ENCODE measurements at regions not wholly inside any gene's neighbourhood (a gene's known extent, or its start where the extent isn't known, plus 50 kb on each side); places are given as distances from the start of the nearest gene placed in this dataset.

DNA sequence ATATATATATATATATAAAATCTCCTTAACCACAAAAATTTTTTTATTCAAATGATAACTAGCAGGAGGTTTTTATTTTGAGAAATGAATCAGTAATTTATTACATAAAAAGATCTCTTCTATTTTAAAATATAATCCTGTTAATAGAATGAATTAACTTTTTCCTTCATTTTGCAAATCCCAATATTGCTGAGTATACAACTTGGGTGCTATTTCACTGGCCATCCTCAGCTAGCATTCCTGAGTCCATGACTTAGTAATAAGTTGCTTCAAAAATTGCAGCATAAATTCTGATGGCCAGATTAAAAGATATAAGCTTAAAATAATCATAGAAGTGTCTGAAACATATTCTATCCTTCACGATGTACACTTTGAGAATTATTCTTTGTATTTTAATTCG is 155.6 kb downstream of the FSIP2 start:
- no peaks in the 10 kb centered on the region for H3K4me1 ChIP-seq (ENCODE audit: insufficient read depth, low read length)
- H2AFZ ChIP-seq (ENCODE audit: low read depth, low read length): no peak overlapping the region
- no peaks in the 10 kb centered on the region for H3K36me3 ChIP-seq (ENCODE audit: insufficient read depth, low read length)
- no peaks in the 10 kb centered on the region for H4K20me1 ChIP-seq (ENCODE audit: insufficient read depth, low read length)
- DNase-seq (no peak), ATAC-seq (ENCODE audit: insufficient read depth, low read depth) (no peak)
- H3K4me3 ChIP-seq (ENCODE audit: low read depth in 1 of 2, low read length in 2 of 2): no peak overlapping the region
- TF ChIP-seq, protein P1, sequence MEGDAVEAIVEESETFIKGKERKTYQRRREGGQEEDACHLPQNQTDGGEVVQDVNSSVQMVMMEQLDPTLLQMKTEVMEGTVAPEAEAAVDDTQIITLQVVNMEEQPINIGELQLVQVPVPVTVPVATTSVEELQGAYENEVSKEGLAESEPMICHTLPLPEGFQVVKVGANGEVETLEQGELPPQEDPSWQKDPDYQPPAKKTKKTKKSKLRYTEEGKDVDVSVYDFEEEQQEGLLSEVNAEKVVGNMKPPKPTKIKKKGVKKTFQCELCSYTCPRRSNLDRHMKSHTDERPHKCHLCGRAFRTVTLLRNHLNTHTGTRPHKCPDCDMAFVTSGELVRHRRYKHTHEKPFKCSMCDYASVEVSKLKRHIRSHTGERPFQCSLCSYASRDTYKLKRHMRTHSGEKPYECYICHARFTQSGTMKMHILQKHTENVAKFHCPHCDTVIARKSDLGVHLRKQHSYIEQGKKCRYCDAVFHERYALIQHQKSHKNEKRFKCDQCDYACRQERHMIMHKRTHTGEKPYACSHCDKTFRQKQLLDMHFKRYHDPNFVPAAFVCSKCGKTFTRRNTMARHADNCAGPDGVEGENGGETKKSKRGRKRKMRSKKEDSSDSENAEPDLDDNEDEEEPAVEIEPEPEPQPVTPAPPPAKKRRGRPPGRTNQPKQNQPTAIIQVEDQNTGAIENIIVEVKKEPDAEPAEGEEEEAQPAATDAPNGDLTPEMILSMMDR (IDR thresholded peaks at IDR 0.05; ENCODE audit: borderline replicate concordance, extremely low read depth, low read length, poor library complexity, severe bottlenecking): no peak
- TF ChIP-seq EZH2 (IDR thresholded peaks at IDR 0.05; ENCODE audit: borderline replicate concordance, low read depth, low read length, severe bottlenecking): no peak
- no peaks in the 10 kb centered on the region for H3K79me2 ChIP-seq (ENCODE audit: insufficient read depth, low read length)
- H3K27me3 ChIP-seq (ENCODE audit: insufficient read depth, low read length, poor library complexity): no peaks in the 10 kb centered on the region
- no peak overlapping the region for H3K4me2 ChIP-seq (ENCODE audit: insufficient read depth, low read length)
- no peak overlapping the region for H3K27ac ChIP-seq (ENCODE audit: low read length)
- H3K9me3 ChIP-seq (ENCODE audit: insufficient read depth, low read length, severe bottlenecking): no peaks in the 10 kb centered on the region
- H3K9ac ChIP-seq (ENCODE audit: low read depth, low read length): no peak overlapping the region

GRCh38 chr2:185895828-185896693 is 157.5 kb downstream of the FSIP2 start:
- H3K79me2 ChIP-seq (ENCODE audit: insufficient read depth, low read length): no peaks in the 10 kb centered on the region
- no peaks in the 10 kb centered on the region for H3K4me1 ChIP-seq (ENCODE audit: insufficient read depth, low read length)
- no peak for DNase-seq
- H3K9me3 ChIP-seq (ENCODE audit: insufficient read depth, low read length, severe bottlenecking): no peaks in the 10 kb centered on the region
- H2AFZ ChIP-seq (ENCODE audit: low read depth, low read length): no peak overlapping the region
- H3K27me3 ChIP-seq (ENCODE audit: insufficient read depth, low read length, poor library complexity): no peaks in the 10 kb centered on the region
- no peak overlapping the region for H3K4me3 ChIP-seq (ENCODE audit: low read depth in 1 of 2, low read length in 2 of 2)
- H3K27ac ChIP-seq (ENCODE audit: low read length): no peak overlapping the region
- no peak overlapping the region for H3K4me2 ChIP-seq (ENCODE audit: insufficient read depth, low read length)
- no peaks in the 10 kb centered on the region for H3K36me3 ChIP-seq (ENCODE audit: insufficient read depth, low read length)
- H4K20me1 ChIP-seq (ENCODE audit: insufficient read depth, low read length): no peaks in the 10 kb centered on the region
- H3K9ac ChIP-seq (ENCODE audit: low read depth, low read length): no peak overlapping the region
- TF ChIP-seq, protein P1 (IDR thresholded peaks at IDR 0.05; ENCODE audit: borderline replicate concordance, extremely low read depth, low read length, poor library complexity, severe bottlenecking): no peak
- TF ChIP-seq EZH2 (IDR thresholded peaks at IDR 0.05; ENCODE audit: borderline replicate concordance, low read depth, low read length, severe bottlenecking): no peak
- ATAC-seq (ENCODE audit: insufficient read depth, low read depth): no peak

- H3K79me2 ChIP-seq (ENCODE audit: insufficient read depth, low read length): no peaks in the 10 kb centered on the region
- H3K9me3 ChIP-seq (ENCODE audit: insufficient read depth, low read length, severe bottlenecking): no peaks in the 10 kb centered on the region
- H3K27ac ChIP-seq (ENCODE audit: low read length): no peak overlapping the region
- no peaks in the 10 kb centered on the region for H4K20me1 ChIP-seq (ENCODE audit: insufficient read depth, low read length)
- no peak for TF ChIP-seq EZH2 (IDR thresholded peaks at IDR 0.05; ENCODE audit: borderline replicate concordance, low read depth, low read length, severe bottlenecking)
- TF ChIP-seq, protein P1 (IDR thresholded peaks at IDR 0.05; ENCODE audit: borderline replicate concordance, extremely low read depth, low read length, poor library complexity, severe bottlenecking): no peak
- H3K9ac ChIP-seq (ENCODE audit: low read depth, low read length): no peak overlapping the region
- no peaks in the 10 kb centered on the region for H3K27me3 ChIP-seq (ENCODE audit: insufficient read depth, low read length, poor library complexity)
- H3K4me2 ChIP-seq (ENCODE audit: insufficient read depth, low read length): no peak overlapping the region
- no peaks in the 10 kb centered on the region for H3K4me1 ChIP-seq (ENCODE audit: insufficient read depth, low read length)
- ATAC-seq (ENCODE audit: insufficient read depth, low read depth): no peak
- no peaks in the 10 kb centered on the region for H3K36me3 ChIP-seq (ENCODE audit: insufficient read depth, low read length)
- DNase-seq: no peak
- no peak overlapping the region for H2AFZ ChIP-seq (ENCODE audit: low read depth, low read length)
- H3K4me3 ChIP-seq (ENCODE audit: low read depth in 1 of 2, low read length in 2 of 2): no peak overlapping the region
Measured at GRCh38 chr2:185899366-185899765, 160.8 kb downstream of the FSIP2 start.

Data from DND-41 (cell line).